DMS153 treated with DMSO at 0.1 percent for 48 hours (cell line): ENCODE measurements at regions not wholly inside any gene's neighbourhood (a gene's known extent, or its start where the extent isn't known, plus 50 kb on each side); places are given as distances from the start of the nearest gene placed in this dataset.
A peak's percentile ranks its signal among the peaks of the same experiment; 100 is the strongest.

Experiments used
- DNase-seq: peaks from one replicate; lab custom pipeline; 2025; ENCODE audit not compliant: unreplicated experiment; lab: John Stamatoyannopoulos, UW

DNA sequence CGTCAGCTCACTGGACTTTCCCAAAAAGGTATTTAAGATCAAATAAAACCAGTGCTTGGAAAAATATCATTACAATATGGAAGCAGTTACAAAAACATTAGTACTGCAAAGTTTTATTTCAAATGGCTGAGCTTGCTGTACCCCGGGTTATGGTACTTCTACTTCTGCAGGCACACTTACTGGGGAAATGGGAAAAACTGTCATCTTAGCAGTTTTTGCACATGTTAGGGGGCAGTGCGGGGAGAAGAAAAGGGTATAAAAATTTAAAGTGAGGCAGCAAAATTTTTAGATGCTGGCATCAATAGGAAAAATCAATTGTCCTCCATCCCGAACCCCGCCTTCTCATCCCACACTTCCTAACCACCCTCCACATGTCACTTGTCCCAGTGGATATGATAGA lies 133.4 kb downstream of the ATG4C start:
- DNase-seq = no peak

DNA sequence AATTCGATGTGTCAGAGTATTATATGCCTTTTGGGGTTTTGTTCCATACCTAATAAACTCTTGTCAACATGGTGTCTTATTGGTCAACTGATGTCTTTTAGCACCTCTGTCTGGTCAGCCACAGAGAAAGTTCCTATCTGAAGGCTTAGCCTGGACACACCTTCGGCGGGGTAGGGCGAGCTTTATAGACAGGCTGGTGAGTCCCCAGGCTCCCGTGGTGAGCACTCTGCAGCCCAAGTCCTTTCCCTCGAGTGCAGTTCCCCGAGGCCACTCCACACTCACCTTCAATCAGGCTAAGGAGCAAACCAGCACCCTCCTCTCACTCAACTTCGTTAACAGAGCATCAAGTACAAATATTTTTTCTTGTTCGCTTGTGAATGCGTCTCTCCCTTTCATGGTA lies 133.9 kb downstream of the ATG4C start:
- DNase-seq = no peak

DNA sequence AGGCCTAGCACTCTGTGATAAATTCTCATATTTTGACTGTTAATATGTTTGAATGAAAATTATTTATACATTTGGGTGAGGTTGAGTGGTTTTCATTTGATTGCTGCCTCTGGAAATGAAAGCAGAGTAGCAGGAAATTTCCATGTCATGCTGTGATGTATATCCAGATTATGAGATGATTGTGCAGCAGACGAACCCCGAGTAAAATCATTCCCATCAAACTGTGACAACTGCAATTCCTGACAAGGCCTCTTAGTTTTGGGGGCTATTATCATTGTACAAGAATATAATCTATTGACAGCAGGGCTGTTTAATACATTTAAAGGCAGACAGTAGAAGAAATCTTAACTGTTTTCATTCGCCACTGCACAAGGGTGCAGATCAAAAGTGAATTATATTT lies 134.8 kb downstream of the ATG4C start:
- DNase-seq = no peak

DNA sequence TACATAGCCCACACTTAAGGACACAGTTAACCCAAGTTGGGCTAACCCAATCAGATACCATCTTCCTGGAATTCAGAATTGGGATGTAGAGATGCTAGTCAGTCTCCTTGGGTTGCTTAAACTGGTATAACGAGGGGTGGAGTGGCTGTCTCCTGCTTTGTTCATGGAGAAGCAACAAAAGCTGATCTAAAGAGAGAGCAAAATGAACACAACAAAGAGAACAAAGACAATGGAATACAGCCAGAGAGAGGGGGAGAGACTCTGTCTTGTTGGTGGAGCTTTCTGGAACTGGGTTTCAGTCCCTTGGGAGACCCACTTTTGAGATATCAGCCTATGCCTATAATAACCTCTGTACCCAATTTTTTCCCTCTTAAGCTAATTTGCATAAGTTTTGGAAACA lies 138.1 kb downstream of the ATG4C start:
- no peak for DNase-seq

DNA sequence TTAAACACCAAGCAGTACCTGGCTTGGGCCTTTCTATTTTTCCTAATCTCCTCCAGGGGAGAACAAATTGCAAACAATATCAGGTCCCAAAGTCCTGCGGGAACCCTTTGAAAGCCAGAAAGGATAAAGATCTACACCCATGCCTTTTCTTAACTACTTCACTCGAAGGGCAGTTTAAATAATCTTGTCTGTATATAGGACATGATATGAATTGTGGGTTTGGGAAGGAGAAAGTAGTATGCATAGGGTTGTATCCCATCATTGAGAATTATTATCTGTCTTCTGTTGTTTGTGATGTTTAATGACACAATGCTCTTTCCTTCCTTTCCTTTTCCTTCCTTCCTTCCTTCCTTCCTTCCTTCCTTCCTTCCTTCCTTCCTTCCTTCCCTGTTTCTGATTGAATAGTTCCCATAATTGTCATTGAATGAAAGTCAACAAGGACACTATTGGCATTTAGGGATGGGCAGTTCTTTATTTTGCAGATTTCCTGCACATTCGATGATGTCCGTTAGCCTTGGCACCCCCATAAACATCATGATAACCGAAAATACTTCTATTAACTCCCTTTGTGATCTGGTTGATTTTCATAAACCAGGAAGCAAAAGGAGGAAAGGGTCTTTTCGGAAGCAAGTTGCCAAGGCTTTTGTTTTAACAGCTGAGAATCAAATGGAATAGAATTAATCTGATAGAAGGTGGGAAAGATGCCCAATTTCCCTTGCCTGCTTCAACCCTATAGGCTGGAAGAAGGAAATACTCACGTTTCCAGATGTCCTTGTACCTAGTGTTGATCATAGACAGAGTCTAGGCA lies 141.3 kb downstream of the ATG4C start:
- no peak for DNase-seq

DNA sequence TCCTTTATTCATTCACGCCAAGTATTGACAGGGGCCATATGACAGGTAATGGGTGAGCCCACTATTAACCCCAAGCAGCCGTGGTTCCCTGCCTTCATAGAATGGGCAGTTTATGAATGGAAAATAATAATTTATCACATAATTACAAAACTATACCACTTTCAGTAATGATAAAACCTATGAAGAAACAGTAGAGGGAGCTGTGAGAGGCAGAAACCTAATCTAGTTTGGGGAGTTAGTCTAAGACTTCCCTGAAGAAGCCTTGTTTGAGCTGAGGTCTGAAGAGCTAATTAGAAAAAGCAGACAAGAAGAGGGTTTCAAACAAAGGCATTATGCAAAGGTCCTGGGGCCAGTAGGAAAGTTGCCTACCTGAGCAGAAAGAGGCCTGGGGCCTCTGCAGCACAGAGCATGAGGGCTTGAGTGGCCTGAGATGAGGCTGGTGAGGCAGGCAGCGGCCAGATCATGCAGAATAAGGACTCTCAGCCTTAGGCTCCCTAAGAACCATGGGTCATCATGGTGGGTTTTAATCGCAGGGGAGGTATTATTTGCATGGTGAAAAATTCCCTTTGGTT lies 142.8 kb downstream of the ATG4C start:
- DNase-seq = no peak

DNA sequence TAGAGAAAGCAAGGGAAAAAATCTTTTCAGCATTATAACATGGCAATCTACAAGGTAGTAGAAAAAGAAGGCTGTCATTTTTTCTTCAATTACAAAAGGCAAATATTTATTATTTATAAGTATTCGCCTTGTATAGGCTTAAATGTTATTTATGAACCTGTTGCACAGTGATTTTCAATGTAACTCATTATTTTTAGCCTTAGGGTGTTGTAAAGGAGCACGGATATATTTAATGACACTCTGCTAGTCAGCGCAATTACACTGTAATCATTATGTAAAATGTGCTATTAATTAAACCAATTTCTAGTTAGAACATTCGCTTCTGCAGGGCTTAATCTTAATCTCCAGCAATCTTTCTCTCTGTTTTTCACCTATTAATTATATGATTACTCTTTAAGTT lies 145.0 kb downstream of the ATG4C start:
- no peak for DNase-seq

DNA sequence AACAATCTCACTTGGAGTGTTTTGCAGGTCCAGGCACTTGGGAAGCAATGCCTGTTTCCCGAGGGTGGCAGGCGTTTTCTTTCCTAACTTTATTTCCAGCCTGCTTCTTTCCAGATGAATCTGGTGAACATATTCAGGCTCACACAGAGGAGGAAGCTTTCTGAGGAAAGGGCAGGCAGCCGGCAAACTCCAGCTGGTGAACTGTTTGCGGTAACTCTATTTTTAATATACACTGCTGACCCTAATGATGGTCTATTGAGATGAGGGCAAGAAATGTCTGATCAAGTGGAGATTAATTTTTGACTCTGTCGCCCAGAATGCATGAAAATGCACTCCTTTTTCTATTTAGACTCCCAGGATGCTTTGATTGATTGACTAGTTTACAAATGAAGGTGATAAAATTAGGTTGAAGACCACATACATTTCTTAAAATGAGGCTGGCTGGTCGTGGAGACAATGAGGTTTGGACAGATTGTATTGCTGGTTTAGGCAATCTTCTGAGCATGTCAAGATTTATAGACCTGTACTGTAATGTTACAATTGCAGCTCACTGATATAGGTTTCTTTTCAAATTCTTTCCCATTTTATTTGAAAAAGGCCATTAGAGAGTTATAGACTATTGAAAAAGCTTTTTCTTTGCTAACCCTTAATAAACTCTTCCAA lies 153.8 kb downstream of the ATG4C start:
- DNase-seq = no peak

DNA sequence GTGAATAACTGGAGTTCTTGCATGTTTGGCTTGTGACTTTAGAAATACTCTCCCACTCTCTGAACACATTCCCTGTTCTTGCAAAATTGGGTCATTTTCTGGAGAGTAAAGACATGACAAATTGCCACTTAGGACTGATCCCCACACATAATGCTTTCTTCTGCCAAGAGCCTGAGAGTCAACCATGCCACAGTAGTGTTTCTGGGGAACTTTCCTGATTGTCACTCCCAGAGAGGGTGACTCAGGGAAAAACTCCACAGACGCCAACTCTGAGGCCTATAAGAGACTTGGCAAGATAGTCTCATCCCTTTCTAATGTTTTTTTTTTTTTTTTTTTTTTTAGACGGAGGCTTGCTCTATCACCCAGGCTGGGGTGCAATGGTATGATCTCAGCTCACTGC lies 157.8 kb downstream of the ATG4C start:
- no peak for DNase-seq

DNA sequence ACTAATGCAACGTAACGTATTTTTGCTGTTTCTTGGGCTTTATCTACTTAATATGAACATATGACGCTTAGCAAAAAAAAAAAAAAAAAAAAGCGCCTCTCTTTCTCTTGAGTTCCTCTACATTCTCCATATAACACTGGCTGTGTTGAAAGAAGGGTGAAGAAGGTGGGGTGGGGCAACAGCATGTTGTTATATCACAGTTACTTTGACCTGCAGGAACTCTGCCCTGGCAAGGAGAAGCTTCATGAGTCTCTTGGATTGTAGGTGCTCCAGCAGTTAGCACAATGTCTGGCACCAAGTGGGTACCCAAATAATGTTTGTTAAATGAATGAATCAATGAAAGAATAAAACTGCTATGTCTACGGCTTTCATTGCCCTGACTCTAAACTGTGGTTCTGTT lies 162.6 kb downstream of the ATG4C start:
- no peak for DNase-seq

DNA sequence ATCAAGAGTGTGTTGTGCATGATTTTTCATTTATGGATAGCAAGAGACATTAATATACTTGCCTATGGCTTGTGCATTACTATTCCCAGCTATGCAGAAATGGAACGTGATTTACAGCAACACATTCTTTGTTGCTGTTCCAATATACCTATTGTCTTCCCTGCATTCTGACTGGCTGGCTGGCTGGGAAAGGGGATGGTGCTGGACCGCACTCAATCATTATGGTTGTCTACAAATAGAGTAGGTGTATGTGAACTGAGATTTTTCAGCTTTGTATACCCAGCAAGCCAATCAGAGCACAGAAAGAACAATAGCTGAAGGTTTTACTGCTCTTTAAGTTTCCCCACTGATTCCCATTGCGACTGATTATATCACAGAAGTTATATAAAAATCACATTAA lies 167.5 kb downstream of the ATG4C start:
- peak; percentile 6 for DNase-seq

DNA sequence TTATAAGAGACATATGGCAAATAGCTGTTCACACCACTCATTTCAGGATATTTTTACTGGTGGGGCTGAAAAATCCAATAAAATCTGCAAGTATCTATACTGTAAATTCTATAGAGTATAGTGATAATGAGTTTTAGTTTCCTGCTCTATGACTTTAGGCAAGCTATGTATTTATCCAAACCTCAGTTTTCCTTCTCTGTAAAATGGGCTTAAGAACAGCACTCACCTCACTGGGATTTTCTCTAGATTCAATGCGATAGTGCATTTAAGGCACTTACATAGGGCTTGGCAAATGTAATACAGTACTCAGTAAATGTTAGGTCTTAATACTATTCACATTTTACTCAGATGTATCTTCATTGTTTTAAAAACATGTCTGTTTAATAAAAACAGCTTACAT lies 168.7 kb downstream of the ATG4C start:
- no peak for DNase-seq

DNA sequence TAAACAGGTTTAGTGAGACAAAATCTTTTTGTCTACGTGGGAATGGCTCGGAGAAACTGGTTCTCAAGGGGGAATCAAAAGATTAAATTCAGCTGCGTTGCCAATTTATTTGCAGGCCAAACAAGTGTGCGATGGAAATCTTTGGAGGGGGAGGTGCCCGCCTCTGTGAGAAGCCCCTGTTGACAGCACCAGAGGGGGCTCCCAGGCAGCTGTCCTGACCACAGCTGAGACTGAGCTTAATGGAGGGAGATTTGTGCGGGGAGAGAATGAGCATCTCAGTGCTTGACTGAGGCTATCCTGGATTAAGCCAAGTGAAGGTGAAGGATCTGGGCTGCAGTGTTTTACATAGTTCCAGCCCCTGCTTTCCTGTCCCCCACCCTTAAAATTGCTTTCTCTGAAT lies 169.7 kb downstream of the ATG4C start:
- no peak for DNase-seq

DNA sequence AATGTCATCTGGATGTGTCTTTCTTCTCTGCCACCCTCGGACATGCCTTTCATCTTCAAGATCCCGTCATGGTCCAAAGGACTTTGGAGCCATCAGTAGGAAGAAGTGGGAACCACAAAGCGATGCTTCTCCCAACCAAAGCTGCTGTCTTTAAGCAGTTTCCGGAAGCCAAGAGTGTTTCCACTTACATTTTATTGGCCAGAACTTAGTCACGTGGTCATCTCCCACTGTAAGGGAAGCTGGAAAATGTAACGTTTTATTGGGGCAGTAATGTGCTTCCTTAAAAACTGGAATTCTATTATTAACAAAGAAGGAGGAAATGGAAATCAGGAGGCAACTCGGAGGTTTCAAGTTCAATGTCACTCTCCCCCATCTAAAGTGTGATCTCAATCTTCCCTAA lies 170.8 kb downstream of the ATG4C start:
- DNase-seq = no peak

DNA sequence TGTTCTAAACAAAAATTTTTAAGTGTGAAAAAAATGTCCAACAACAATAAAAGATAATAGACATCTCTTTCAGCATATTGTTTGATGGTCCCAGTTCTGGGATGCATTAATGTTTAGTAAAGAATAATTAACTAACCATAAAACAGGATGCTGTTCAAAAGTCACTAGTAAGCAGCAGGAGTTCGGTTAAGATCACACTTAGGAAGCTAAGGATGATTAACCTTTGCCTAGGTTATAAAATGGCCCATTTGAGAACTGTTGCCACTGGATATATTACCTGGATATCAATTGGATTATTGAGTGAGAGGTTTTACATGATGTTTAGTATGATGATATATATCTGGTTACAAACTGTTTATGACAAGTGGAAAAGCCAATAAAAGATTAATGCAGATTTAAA lies 171.7 kb downstream of the ATG4C start:
- DNase-seq = no peak

DNA sequence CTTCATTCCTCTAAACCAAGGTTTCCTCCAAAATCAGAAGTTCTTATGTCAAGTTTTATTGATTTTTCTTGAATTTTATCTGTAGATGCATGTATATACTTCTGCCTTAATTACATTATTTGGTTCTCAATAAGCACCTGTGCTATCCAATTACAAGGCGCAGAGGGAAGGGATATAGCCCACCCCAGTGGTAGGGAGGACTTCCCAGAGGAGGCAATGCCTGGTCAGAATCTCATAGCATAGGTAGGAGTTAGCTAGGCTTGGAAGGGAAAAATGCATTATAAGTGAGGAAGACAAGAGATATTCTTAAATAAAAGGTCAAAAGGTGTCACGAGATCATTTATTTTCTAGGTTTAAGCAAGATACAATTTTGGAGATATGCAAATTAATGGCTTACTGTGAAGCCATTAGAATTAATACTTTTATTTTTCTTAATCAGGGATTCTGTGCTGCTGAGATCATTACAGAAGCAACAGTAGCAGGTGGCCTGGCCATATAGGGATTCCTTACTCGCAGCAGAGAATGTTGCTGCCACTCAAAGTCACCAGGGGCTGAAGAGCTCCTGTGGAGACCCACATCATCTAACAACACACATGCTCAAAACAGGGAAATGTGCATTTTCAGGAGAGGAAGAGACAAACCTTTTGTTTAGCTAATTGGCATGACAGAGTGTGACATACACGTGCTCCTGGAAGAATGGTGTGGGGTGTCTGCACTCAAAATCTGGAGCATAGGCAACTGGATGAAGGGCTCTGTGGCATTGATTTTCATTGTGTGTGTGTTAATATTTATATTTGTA lies 178.3 kb downstream of the ATG4C start:
- DNase-seq = no peak

DNA sequence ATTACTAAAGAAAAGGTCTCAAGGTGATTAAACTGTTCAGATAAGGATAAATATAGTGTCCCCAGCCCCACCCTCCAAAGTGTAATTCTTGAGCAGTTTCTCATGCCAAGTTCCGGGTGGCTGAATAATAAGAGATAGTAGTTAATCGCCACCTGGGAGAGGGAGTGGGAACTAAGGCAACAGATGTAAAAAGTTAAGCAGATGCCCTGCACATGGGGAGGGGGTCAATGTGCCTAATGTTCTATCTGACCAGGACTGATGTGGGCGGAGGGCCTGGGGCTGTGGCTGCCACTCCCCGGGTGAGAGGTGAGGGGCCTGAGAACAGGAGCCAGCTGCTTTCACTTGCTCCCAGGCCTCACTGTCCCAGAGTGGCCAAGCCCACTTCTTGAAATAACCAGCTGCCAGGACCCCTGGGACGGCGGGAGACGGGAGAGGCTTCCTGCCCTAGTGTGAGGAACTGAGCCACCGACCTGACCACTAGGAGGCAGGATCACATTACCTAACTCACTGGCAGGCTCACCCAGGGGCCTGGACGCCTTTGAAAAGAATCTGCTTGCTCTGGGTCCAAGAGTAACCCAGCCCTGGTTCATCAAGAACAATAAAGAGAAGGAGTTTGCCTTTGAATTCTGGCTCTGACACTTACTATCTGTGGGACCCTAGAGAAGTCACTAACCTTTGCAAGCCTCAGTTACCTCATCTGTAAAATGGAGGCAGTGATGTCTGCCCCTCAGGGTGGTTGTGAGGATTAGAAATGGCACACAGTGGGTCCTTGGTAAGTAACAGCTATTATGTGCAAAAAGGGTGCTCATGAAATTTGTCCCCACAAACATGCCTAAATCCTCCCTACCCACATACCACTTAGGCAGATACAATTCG lies 179.2 kb downstream of the ATG4C start:
- no peak for DNase-seq

DNA sequence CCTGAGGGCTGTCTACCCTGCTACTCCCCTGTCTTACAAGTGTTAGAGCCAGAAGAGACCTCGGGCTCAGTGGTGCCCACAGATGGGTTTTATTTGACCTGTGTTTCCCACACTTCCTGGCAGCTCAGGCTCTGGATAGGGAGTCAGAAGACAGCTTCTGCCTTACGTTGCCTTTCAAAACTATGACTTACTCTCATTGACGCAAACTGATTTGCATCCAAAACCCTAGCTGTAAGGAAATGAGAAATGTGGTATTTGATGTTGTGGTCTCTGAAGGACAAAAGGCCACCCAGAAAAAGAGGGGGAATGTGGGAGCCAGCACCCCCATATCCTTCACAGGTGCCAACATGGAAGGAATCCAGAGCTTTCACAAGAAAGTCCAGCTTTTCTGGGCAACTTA lies 180.2 kb downstream of the ATG4C start:
- DNase-seq = no peak

DNA sequence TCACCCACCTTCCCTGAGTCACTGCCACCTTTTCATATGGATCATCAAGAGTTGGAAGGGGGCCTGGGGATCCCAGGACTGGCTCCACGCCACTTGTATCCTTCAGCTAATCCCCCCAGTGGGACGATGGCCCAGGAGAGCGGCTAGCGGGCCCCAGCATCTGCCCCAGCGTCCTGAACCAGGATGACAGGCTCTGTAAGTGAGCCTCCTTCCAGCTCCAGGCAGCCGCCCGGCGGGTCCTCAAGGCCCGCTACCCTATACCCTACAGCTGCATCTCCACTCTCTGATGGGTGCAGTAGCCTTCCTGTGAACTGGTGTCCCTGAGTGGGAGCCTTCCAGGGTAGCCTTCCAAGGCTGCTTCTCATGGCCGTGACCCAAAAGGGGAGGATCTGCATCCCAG lies 183.1 kb downstream of the ATG4C start:
- no peak for DNase-seq

DNA sequence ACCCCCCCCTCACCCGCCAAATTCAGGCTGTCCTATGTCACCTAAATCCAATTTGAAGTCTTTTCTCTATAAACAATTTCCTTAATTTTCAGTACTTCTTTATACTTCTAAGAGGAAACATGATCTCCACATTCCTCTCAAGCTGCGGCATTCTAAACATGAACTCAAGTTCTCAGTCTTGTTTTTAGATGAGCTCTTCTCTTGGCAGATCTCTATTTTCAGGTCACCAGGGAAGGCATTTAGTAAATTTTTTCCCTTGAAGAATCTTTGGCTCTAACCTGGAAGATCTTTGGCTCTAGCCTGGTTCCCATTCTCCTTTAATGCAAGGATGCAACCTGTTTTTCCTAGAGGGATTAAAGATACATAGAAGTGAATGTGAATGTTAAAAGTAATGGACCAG lies 193.4 kb downstream of the ATG4C start:
- DNase-seq = no peak

DNA sequence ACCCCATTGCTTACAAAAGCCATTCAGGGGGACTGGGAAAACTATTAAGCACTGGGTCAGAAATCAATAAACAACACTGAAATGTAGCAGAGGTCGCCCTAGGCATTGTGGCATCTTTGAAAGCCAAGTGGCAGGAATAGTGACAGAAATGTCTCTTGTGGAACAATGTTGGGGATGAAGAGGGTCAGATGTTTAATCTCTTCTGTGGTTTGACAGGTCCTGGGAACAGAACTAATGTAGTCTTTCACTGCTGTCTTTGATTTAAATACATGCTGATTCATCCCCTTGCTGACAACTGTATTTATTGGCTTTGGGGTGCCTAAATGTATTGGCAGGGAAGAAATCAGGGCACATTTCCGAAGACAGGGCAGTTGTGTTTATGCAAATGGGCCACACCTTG lies 194.8 kb downstream of the ATG4C start:
- no peak for DNase-seq
